ENCODE measurements at regions not wholly inside any gene's neighbourhood (a gene's known extent, or its start where the extent isn't known, plus 50 kb on each side); places are given as distances from the start of the nearest gene placed in this dataset.

- TF ChIP-seq JUN (CRISPR knock-in tag; IDR thresholded peaks at IDR 0.05) (no peak), NR1H2 (CRISPR knock-in tag; IDR thresholded peaks at IDR 0.05) (no peak), ZNF232 (CRISPR knock-in tag; IDR thresholded peaks at IDR 0.05) (no peak), RORB (CRISPR knock-in tag; IDR thresholded peaks at IDR 0.05) (no peak), MAX (CRISPR knock-in tag; IDR thresholded peaks at IDR 0.05) (no peak)
These were observed 184.4 kb downstream of the MAF start for GRCh38 chr16:79415983-79416640.
